ENCODE measurements at regions not wholly inside any gene's neighbourhood (a gene's known extent, or its start where the extent isn't known, plus 50 kb on each side); places are given as distances from the start of the nearest gene placed in this dataset.
A peak's percentile ranks its signal among the peaks of the same experiment; 100 is the strongest.

- TF ChIP-seq CTCF (IDR thresholded peaks at IDR 0.05; ENCODE audit: insufficient read depth, low read depth, low read length) (peak; percentile 50), EZH2 (IDR thresholded peaks at IDR 0.05; ENCODE audit: insufficient read depth, low read length) (no peak)
These were observed 256.9 kb upstream of the NFE2L3 start for GRCh38 chr7:25894902-25895791.

Data from astrocyte (in vitro differentiated cells and primary cell).